ENCODE measurements at regions not wholly inside any gene's neighbourhood (a gene's known extent, or its start where the extent isn't known, plus 50 kb on each side); places are given as distances from the start of the nearest gene placed in this dataset.
"Not testable (repeated sequence)": the region's sequence is repeated elsewhere in the genome, so short reads cannot be mapped to it uniquely, and the experiment has no call there.

DNA sequence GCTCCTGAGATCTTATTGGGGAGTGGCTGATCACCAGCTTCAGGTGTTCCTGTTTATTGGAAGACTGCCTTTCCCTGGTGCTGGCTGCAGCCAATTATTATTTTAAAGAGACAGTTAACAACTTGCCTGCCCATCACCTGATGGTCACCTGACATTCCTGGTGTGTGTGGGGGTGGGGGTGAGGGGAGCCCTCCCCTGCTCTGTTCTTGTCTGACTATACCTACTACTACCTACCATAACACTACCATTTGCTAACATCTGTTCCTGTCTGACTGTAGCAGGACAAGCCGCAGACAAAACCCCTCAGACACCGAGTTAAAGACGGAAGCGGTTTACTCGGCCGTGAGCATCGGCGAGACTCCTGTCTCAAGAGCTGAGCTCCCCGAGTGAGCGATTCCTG lies 54.9 kb upstream of the NBPF3 start:
- no peak for DNase-seq (ENCODE audit: extremely low read depth in 1 of 11, low read depth in 9 of 11, low spot score in 4 of 11)

DNA sequence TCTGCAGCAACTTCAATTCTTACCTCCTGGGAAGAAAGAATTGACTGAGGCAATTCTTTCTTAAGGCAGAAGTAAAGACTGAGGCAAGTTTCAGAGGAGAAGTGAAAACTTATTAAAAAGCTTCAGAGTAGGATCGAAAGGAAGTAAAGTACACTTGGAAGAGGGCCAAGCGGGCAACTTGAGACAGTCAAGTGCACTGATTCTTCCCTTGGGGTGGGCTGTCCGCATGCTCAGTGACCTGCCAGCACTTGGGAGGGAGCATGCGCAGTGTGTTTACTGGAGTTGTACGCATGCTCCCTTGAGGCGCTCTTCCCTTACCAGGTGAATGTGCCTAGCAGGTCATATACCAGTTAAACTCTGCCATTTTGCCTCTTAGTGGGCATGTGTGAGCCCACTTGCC lies 55.3 kb upstream of the NBPF3 start:
- DNase-seq (ENCODE audit: extremely low read depth in 1 of 11, low read depth in 9 of 11, low spot score in 4 of 11): peak in 2 of 11 donors; percentile 15 to 33

DNA sequence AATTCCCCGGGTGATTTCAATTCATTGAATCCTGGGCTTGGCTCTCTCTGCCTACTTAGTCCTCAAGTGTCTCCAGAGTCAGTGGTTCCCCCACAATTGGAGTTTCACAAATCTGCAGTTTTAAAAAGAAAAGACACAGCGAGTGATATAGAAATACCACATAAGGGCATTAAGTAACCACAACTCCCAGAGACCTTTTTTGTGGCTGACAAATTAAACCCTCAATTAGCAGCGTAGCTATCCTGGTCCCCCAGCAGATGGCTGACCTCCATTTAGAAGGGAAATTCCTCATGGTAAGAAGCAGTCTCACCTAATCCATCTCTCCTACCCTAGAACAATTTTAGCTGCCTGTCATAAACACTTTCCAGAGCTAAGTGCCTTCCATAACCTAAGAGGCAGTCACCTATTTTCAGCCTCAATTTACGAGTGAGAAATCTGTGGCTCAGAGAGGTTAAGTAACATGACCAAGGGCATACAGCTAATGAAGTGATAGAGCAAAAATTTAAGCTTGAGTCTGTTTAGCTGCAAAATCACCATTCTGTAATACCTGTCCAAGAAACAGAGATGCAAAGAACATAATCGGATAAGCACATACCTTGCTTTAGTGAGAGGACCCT lies 56.0 kb upstream of the NBPF3 start:
- DNase-seq (ENCODE audit: extremely low read depth in 1 of 11, low read depth in 9 of 11, low spot score in 4 of 11): no peak

DNA sequence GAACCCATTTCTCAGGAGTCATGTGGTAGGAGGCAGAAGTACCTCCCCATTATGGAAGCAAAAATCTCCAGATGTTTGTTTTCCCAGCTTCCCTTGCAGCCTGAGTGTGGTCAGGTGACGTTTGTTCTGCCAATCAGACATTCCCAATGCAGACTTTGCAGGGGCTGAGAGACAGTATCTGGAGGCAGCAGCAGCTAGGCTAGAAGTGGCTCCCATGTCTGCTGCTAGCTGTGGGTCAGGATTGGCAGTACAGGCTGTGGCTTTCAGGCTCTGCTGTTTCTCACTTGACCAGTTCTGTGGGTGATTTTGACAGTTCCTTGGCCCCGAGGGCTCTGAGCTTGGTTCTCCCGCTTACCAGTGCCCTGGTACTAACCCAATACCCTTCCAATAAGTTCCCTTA lies 58.6 kb upstream of the NBPF3 start:
- DNase-seq (ENCODE audit: extremely low read depth in 1 of 11, low read depth in 9 of 11, low spot score in 4 of 11): no peak

DNA sequence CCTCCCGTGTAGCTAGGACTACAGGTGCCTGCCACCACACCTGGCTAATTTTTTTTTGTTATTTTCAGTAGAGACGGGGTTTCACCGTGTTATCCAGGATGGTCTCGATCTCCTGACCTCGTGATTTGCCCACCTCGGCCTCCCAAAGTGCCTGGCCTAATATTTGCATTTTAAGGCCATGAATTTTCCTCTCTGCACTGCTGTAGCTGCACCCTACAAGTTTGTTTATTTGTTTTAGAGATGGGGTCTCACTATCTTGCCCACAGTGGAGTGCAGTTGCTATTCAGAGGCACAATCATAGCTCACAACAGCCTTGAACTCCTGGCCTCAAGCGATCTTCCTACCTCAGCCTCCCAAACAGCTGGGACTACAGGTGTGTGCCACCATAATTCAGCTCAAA lies 59.8 kb upstream of the NBPF3 start:
- not testable (repeated sequence) for DNase-seq (ENCODE audit: extremely low read depth in 1 of 11, low read depth in 9 of 11, low spot score in 4 of 11)

DNA sequence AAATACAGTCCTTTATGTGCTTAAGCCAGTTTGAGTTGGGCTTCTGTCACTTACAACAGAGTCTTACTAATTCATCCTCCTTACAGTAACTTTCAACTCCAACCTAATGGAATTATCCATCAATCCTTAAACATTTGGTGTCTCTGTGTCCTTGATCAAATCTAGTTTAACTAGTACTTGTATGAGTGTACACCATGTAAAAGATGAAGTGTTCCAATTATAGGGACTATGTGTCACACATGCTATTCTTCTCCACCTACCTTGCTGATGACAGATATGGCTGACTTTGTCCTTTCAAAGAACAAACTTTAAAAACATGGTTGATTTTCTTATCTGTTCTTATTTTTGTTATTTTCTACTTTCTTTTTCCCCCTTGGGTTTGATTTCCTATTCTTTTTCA lies 60.4 kb upstream of the NBPF3 start:
- no peak for DNase-seq (ENCODE audit: extremely low read depth in 1 of 11, low read depth in 9 of 11, low spot score in 4 of 11)

DNA sequence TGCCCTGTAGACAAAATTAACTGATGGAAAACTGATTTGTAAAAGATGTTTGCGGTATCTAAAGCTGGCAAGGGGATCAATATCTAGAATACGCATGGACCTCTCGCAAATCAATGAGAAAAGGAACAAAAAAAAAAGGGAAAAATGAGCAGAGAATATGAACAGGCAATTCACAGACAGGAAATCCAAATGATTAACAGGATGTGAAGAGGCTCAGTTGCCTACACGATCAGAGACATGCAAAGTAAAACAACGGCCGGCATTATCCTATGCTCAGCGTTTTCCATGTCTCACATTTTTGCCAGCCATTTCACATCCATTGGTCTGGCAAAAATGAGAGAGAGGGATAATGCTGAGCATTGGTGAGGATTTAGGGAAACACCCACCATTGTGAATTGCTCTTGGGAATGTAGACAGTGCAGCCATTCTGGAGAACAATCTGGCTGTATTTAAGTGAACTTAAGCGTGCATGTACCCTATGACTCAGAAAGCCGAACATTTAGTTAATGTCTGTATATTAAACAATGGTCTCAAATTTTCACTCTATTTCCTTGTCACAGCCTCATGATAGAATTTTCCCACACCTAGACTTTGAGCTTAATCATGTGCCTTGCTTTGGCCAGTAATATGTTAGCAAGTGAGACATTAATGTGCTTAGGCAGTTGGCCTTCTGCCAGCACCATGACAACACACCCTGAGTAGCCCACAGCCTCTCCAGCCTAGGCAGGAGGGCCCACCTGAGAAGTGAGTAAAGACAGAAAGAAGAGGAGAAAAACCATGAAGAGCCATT lies 61.0 kb upstream of the NBPF3 start:
- DNase-seq (ENCODE audit: extremely low read depth in 1 of 11, low read depth in 9 of 11, low spot score in 4 of 11): no peak

DNA sequence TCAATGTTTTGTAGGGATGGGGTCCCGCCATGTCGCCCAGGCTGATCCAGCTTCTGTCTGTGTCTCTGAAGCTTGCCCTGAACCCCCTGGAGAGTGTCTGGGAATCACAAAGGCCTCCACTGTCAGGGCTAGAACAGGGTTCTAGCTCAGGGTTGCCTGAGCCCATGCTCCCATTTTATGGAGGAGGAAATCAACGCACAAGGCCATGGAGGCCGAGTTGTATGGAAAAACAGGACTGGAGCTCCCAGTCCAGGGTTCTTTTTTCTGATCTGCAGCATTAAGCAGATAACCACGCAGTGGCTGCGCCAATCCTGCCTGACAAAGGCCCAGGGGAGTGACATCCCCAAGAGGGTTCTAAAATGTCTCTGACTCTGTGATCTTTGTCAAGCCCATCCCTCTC lies 67.6 kb upstream of the NBPF3 start:
- DNase-seq (ENCODE audit: extremely low read depth in 1 of 11, low read depth in 9 of 11, low spot score in 4 of 11): no peak

DNA sequence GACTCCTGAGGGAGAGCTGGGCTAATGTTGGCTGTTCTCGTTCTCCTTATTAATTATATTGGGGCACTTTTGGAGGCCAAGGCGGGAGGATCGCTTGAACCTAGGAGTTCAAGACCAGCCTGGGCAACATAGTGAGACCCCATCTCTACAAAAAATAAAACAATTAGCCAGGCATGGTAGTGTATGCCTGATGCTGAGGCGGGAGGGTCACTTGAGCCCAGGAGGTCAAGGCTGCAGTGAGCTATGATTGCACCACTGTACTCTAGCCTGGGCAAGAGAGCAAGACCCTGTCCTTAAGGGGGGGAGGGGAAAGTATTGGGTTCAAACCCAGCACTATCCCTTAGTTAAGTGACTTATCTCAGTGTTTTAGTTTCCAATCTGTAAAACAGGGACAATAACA lies 70.0 kb upstream of the NBPF3 start:
- DNase-seq (ENCODE audit: extremely low read depth in 1 of 11, low read depth in 9 of 11, low spot score in 4 of 11): no peak

DNA sequence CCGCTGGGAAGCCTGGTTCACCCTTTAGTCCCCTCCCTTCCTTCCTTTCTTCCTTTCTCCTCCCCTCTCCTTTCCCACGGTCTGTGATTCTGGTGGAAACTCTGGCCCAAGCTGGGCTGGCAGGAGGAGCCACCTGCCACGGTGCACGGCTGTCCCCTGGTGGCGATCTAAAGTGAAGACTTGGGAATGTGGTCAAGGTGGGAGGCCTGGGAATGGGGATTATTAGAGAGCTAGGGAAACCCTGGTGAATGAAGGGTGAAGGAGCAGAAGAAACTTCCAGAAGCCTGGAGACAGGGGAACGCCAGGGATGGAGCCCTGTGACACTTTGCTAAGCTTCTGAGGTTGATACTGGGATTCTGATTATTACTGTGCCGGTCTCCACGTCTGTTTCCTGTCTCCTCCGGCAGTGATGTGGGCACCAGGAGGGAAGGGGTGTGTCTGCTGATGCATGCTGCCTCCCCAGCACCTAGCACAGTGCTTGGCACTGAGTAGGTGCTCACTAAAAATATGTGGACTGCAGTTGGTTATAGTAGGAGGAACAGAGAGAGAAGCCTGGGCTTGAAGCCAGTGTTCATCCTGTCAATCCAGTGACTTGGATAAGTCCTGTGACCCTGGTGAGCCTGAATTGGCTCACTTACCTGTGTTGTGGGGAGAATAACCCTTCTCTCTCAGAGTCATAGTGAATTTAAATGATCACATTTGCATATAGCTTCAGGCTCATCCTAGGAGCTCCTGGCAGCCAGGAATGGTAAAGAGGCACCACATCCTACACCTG lies 71.2 kb upstream of the NBPF3 start:
- DNase-seq (ENCODE audit: extremely low read depth in 1 of 11, low read depth in 9 of 11, low spot score in 4 of 11): peak in 10 of 11 donors; percentile 46 to 73 (median 66)

DNA sequence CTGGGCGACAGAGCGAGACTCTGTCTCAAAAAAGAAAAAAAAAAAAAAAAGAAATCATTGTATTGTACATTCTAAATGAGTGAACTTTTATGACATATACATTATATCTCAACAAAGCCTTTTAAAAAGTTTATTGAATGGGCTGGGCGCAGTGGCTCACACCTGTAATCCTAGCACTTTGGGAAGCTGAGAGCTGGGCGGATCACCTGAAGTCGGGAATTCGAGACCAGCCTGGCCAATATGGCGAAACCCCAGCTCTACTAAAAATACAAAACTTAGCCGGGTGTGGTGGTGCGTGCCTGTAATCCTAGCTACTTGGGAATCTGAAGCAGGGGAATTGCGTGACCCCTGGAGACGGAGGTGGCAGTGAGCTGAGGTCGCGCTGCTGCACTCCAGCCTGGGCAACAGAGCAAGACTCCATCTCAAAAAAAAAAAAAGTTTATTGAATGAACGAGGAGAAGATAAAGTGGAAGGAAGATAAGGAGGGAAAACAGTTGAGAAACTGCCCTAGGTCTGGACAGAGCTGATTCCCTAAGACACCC lies 71.9 kb upstream of the NBPF3 start:
- DNase-seq (ENCODE audit: extremely low read depth in 1 of 11, low read depth in 9 of 11, low spot score in 4 of 11): not testable (repeated sequence)

DNA sequence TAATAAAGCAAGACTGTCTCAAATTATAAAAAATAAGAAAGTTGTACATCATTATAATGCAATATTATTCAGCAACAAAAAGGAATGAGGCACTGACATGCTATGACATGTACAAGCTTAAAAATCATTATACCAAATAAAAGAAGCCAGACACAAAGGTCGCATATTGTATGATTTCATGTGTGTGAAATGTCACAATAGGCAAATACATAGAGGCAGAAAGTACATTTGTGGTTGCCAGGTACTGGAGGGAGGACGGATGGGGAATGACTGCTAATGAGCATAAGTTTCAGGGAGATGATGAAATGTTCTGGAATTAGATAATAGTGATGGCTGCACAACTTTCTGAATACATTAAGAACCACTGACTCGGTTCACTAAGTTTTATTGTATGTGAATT lies 73.6 kb upstream of the NBPF3 start:
- no peak for DNase-seq (ENCODE audit: extremely low read depth in 1 of 11, low read depth in 9 of 11, low spot score in 4 of 11)

DNA sequence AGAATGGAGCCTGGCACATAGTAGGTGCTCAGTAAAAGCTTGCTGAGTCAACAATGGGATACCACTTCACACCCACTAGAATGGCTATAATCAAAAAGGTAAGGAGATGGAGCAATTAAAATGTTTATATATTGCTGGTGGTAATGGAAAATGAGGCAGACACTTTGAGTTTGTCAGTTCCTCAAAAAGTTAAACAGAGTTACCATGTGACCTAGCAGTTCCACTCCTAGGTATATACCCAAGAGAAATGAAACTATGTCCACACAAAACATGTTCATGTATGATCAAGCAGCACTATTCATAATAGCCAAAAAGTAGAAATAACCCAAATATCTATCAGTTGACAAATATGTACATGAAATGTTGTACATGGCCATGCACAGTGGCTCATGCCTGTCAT lies 74.8 kb upstream of the ECE1 start:
- DNase-seq (ENCODE audit: extremely low read depth in 1 of 11, low read depth in 9 of 11, low spot score in 4 of 11): no peak

DNA sequence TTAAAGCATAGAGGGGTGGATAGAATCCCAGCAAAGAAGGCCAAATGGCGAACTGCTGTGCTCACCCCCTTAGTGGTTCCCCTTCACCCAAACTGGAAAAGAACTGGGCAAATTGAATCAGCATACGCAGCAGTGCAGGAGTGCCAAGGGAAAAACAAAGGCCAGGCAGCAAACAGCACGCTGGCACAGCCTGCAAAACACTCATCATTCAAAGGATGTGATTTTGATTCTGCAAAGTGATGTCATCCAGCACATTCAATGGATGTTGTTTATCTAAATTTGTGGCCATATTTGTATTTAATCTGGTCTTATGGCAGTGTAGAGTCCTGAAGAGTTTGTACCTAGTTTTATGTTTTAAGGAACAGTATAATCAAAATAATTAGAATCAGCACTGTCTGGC lies 71.8 kb upstream of the ECE1 start:
- no peak for DNase-seq (ENCODE audit: extremely low read depth in 1 of 11, low read depth in 9 of 11, low spot score in 4 of 11)

DNA sequence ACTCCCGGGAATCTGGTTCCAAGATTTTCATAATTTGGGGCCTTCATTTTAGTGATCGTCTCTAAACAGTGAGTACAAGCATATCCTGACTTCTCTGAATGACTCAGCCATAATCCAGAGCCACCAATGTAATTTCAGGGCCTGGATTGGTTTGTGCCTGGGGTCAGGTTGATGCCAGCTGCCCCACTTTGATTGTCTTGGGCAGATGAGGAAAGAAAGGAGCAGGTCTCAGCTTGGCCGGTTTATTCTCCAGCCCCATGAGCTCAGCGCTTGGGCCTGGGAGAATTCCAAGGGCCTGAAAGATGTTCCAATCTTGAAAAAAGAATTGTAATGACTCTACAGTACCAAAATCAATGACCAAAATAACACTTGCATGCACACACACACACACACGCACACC lies 71.2 kb upstream of the ECE1 start:
- no peak for DNase-seq (ENCODE audit: extremely low read depth in 1 of 11, low read depth in 9 of 11, low spot score in 4 of 11)

DNA sequence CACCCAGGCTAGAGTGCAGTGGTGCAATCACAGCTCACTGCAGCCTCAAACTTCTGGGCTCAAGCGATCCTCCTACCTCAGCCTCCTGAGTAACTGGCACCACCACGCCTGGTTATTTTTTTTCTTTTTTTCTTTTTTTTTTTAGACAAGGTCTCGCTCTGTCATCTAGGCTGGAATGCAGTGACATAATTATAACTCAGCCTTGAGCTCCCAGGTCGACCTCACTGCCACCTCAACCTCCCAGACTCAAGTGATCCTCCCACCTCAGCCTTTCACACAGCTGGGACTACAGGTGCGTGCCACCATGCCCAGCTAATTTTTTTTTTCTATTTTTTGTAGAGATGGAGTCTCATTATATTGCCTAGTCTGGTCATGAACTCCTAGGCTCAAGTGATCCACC lies 66.9 kb upstream of the ECE1 start:
- DNase-seq (ENCODE audit: extremely low read depth in 1 of 11, low read depth in 9 of 11, low spot score in 4 of 11): no peak

DNA sequence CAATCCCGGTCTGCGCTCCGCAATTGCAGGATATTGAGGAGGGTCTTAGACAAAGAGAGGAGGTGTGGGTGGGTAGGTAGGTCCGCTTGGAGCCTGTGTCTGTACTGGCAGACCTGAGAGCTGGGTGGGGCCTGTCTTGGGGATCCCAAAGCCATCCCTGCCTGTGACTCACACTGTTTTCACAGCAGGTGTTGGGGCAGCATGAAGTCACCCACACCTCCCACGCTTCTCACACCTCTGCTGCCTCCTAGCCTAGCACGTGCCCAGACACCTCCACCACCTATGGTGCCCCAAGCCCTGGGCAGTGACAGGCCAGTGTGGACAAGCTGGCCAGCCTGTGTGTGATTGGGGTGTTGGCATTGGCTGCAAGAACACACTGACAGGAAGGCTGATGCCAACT lies 65.7 kb upstream of the ECE1 start:
- no peak for DNase-seq (ENCODE audit: extremely low read depth in 1 of 11, low read depth in 9 of 11, low spot score in 4 of 11)

DNA sequence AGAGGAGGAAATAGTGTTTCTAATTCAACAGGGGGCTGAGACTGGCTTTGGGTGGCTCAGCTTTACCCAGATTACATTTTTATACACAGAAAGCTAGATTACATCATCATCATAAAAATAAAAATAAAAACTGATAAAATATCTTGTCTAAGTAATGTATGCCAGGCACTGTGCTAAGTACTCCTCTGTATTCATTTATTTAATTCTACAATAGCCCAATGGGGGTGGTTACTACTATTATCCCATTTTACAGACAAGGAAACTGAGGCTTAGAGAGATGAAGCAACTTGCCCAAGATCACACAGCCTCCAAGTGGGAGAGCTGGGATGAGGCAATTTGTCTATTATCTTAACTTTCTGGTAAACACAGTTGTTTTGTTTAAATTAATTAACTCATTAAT lies 62.3 kb upstream of the ECE1 start:
- DNase-seq (ENCODE audit: extremely low read depth in 1 of 11, low read depth in 9 of 11, low spot score in 4 of 11): no peak

DNA sequence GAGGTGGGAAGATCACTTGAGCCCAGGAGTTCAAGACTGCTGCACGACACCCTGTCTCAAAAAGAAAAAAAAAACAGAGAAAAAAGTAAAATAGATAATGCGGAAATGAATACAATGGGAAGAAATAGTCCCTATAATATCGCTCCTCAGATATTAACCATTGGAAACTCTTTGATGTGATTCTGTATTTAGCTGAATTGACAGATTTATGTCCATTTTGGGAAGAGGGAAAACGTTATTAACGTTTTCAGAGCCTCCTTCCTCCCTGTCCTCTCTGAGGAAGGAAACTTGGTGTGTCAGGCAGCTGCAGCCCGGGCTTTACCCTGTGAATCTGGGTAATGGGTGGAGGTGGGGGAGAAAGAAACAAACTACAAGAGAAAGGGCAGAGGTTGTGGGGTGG lies 61.6 kb upstream of the ECE1 start:
- no peak for DNase-seq (ENCODE audit: extremely low read depth in 1 of 11, low read depth in 9 of 11, low spot score in 4 of 11)

Data from renal cortex interstitium (tissue), 11 donors.